MM.1S (cell line): ENCODE measurements at regions not wholly inside any gene's neighbourhood (a gene's known extent, or its start where the extent isn't known, plus 50 kb on each side); places are given as distances from the start of the nearest gene placed in this dataset.
"Not testable (repeated sequence)": the region's sequence is repeated elsewhere in the genome, so short reads cannot be mapped to it uniquely, and the experiment has no call there.

Experiments
- DNase-seq: peaks from one replicate; pipeline ENCODE4 v3.0.0-alpha.2; 2015
- H2AFZ ChIP-seq: fragments of 300-600 bp; sonication (generic); 2 replicates; pipeline ENCODE4 v1.6.0; 2016; ENCODE audit warnings: antibody characterized with exemption, low read length
- H3F3A ChIP-seq: fragments of 300-600 bp; sonication (generic); 2 replicates; pipeline ENCODE4 v1.6.1; 2016; ENCODE audit warnings: mild to moderate bottlenecking, antibody characterized with exemption, low read length, moderate library complexity, mixed read lengths; ENCODE audit not compliant: insufficient read depth
- H3K27ac ChIP-seq: fragments of 300-600 bp; sonication (generic); 2 replicates; pipeline ENCODE4 v1.5.1; 2016; ENCODE audit warnings: mild to moderate bottlenecking, low read length
- H3K27me3 ChIP-seq: fragments of 300-600 bp; sonication (generic); replicated peaks from 2 replicates; pipeline ENCODE4 v1.6.0; 2016; ENCODE audit warnings: low read length; ENCODE audit not compliant: insufficient read depth
- H3K36me3 ChIP-seq: fragments of 300-600 bp; sonication (generic); replicated peaks from 2 replicates; pipeline ENCODE4 v1.6.1; 2016; ENCODE audit warnings: mild to moderate bottlenecking, low read length, mixed read lengths; ENCODE audit not compliant: insufficient read depth
- H3K4me1 ChIP-seq: fragments of 300-600 bp; sonication (generic); 2 replicates; pipeline ENCODE4 v1.6.1; 2016; ENCODE audit warnings: low read length, mixed read lengths
- H3K4me2 ChIP-seq: fragments of 300-600 bp; sonication (generic); 2 replicates; pipeline ENCODE4 v1.6.0; 2016; ENCODE audit warnings: low read depth, low read length
- H3K4me3 ChIP-seq: fragments of 300-600 bp; sonication (generic); 2 replicates; pipeline ENCODE4 v1.5.1; 2016; ENCODE audit warnings: low read length, mixed read lengths
- H3K79me2 ChIP-seq: fragments of 300-600 bp; sonication (generic); 2 replicates; pipeline ENCODE4 v1.6.1; 2016; ENCODE audit warnings: mixed run types, low read length, mixed read lengths
- H3K9ac ChIP-seq: fragments of 300-600 bp; sonication (generic); 2 replicates; pipeline ENCODE4 v1.6.1; 2016; ENCODE audit warnings: low read length, mixed read lengths
- H3K9me2 ChIP-seq: fragments of 300-600 bp; sonication (generic); replicated peaks from 2 replicates; pipeline ENCODE4 v1.6.1; 2016; ENCODE audit warnings: mild to moderate bottlenecking, low read length, mixed read lengths; ENCODE audit not compliant: insufficient read depth
- H3K9me3 ChIP-seq: fragments of 300-600 bp; sonication (generic); replicated peaks from 2 replicates; pipeline ENCODE4 v1.6.1; 2016; ENCODE audit warnings: mild to moderate bottlenecking, low read length, mixed read lengths; ENCODE audit not compliant: insufficient read depth
- H4K20me1 ChIP-seq: fragments of 300-600 bp; sonication (generic); 2 replicates; pipeline ENCODE4 v1.6.1; 2016; ENCODE audit warnings: mild to moderate bottlenecking, low read length, moderate library complexity, mixed read lengths; ENCODE audit not compliant: insufficient read depth
- EZH2 ChIP-seq: fragments of 300-600 bp; sonication (generic); optimal IDR thresholded peaks from 2 replicates; pipeline ENCODE3; 2017; ENCODE audit warnings: low read depth, mild to moderate bottlenecking, antibody characterized with exemption, low read length, mixed read lengths
- EZH2phosphoT487 ChIP-seq: fragments of 300-600 bp; sonication (generic); IDR thresholded peaks from 2 replicates; pipeline ENCODE4 v1.6.1; 2018; ENCODE audit warnings: antibody characterized with exemption, low read length
- TF ChIP-seq, protein P1 (sequence below): fragments of 300-600 bp; sonication (generic); IDR thresholded peaks from 2 replicates; pipeline ENCODE4 v1.5.1; 2016; ENCODE audit warnings: antibody characterized with exemption, low read length, mixed read lengths

DNA sequence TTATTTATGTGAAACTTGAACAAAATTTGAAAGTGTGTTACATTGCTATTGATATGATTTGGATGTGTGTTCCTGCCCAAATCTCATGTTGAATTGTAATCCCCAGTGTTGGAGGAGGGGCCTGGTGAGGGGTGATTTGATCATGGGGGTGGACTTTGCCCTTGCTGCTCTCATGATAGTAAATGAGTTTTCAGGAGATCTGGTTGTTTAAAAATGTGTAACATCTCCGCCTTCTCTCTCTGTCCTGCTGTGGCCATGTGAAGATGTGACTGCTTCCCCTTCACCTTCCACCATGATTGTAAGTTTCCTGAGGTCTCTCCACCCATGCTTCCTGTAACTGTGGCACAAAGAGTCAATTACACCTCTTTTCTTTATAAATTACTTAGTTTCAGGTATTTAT is 1731.0 kb downstream of the SLITRK5 start:
- H4K20me1 ChIP-seq: no peaks in the 10 kb centered on the region
- no peak overlapping the region for H3K9ac ChIP-seq
- DNase-seq: no peak
- no peak overlapping the region for H3K27ac ChIP-seq
- H3K36me3 ChIP-seq: no peaks in the 10 kb centered on the region
- H3K4me1 ChIP-seq: no peaks in the 10 kb centered on the region
- H3K4me2 ChIP-seq: no peak overlapping the region
- no peaks in the 10 kb centered on the region for H3K9me2 ChIP-seq
- H3K79me2 ChIP-seq: no peaks in the 10 kb centered on the region
- no peaks in the 10 kb centered on the region for H3K9me3 ChIP-seq
- no peaks in the 10 kb centered on the region for H3F3A ChIP-seq
- no peak overlapping the region for H3K4me3 ChIP-seq
- TF ChIP-seq EZH2 (no peak), EZH2phosphoT487 (no peak)
- TF ChIP-seq, protein P1, sequence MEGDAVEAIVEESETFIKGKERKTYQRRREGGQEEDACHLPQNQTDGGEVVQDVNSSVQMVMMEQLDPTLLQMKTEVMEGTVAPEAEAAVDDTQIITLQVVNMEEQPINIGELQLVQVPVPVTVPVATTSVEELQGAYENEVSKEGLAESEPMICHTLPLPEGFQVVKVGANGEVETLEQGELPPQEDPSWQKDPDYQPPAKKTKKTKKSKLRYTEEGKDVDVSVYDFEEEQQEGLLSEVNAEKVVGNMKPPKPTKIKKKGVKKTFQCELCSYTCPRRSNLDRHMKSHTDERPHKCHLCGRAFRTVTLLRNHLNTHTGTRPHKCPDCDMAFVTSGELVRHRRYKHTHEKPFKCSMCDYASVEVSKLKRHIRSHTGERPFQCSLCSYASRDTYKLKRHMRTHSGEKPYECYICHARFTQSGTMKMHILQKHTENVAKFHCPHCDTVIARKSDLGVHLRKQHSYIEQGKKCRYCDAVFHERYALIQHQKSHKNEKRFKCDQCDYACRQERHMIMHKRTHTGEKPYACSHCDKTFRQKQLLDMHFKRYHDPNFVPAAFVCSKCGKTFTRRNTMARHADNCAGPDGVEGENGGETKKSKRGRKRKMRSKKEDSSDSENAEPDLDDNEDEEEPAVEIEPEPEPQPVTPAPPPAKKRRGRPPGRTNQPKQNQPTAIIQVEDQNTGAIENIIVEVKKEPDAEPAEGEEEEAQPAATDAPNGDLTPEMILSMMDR: no peak
- H3K27me3 ChIP-seq: no peaks in the 10 kb centered on the region
- H2AFZ ChIP-seq: no peak overlapping the region

DNA sequence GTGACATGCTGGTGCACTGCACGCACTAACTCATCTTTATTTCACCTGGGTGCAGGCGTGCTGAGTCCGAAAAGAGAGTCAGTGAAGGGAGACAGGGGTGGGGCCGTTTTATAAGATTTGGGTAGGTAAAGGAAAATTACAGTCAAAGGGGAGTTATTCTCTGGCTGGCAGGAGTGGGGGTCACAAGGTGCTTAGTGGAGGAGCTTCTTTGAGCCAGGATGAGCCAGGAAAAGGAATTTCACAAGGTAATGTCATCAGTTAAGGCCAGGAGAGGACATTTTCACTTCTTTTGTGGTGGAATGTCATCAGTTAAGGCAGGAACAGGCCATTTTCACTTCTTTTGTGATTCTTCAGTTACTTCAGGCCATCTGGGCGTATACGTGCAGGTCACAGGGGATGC is 1734.9 kb downstream of the SLITRK5 start:
- H3K4me1 ChIP-seq, DNase-seq, H3K79me2 ChIP-seq: not testable (repeated sequence)

DNA sequence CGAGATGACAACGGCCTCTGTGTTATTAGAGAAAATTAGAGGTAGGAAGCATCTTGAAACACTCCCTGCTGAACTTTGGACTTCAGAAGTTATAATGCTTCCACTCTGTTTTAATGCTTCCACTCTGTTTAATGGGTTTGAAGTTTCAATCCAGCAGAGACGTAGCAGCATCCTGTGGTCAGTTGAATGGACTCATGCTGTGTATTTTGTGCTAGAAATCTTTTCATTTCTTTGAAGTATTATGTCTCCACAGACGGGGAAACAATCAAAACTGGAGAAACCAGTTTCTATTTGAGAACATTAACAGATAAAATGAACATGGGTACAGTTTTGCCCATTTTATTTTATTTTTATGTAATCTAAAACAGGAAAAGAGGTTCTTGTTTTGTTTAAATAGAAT is 1736.2 kb downstream of the SLITRK5 start:
- Histone ChIP-seq H3K9me2 (no peaks in the 10 kb centered on the region), H3K79me2 (no peaks in the 10 kb centered on the region), H3K9me3 (no peaks in the 10 kb centered on the region), H4K20me1 (no peaks in the 10 kb centered on the region), H3K27me3 (no peaks in the 10 kb centered on the region), H3K4me1 (no peaks in the 10 kb centered on the region), H3F3A (no peaks in the 10 kb centered on the region), H3K36me3 (no peaks in the 10 kb centered on the region), H3K4me3 (no peak overlapping the region), H3K4me2 (no peak overlapping the region), H3K27ac (no peak overlapping the region), H3K9ac (no peak overlapping the region), H2AFZ (no peak overlapping the region)
- TF ChIP-seq, protein P1: no peak
- no peak for TF ChIP-seq EZH2
- no peak for TF ChIP-seq EZH2phosphoT487
- no peak for DNase-seq

More for the DNA sequence above, 1734.9 kb downstream of the SLITRK5 start:
- not testable (repeated sequence) for H4K20me1 ChIP-seq, H3K27me3 ChIP-seq, H3K9me3 ChIP-seq, H2AFZ ChIP-seq, H3F3A ChIP-seq, H3K27ac ChIP-seq, H3K9me2 ChIP-seq, H3K4me2 ChIP-seq, H3K4me3 ChIP-seq, H3K9ac ChIP-seq, H3K36me3 ChIP-seq

DNA sequence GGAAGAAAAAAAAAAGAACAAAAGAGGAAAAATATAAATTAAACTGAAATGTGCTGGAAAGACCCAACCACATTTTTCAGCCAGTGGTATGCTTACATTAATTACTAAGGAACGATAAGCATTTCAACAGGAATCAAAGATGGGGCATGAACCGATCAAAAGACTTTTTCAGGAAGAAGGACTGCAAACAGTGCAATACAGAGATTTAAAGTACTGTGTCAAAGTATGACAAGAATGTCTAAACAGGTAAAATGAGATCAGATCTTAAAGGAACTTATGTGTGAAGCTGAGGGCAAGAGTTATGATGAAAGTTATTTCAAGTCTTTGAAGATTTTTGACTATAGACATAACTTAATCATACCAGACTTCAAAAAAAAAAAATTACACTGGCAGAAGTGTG is 1761.8 kb downstream of the SLITRK5 start:
- H4K20me1 ChIP-seq: no peaks in the 10 kb centered on the region
- H3K9me2 ChIP-seq: no peaks in the 10 kb centered on the region
- H3K9ac ChIP-seq: no peak overlapping the region
- no peaks in the 10 kb centered on the region for H3F3A ChIP-seq
- DNase-seq: no peak
- no peaks in the 10 kb centered on the region for H3K36me3 ChIP-seq
- H3K27ac ChIP-seq: no peak overlapping the region
- no peaks in the 10 kb centered on the region for H3K4me1 ChIP-seq
- TF ChIP-seq EZH2 (no peak), EZH2phosphoT487 (no peak)
- TF ChIP-seq, protein P1: no peak
- H3K79me2 ChIP-seq: no peaks in the 10 kb centered on the region
- H3K4me3 ChIP-seq: no peak overlapping the region
- no peak overlapping the region for H3K4me2 ChIP-seq
- no peaks in the 10 kb centered on the region for H3K27me3 ChIP-seq
- H2AFZ ChIP-seq: no peak overlapping the region
- no peaks in the 10 kb centered on the region for H3K9me3 ChIP-seq

DNA sequence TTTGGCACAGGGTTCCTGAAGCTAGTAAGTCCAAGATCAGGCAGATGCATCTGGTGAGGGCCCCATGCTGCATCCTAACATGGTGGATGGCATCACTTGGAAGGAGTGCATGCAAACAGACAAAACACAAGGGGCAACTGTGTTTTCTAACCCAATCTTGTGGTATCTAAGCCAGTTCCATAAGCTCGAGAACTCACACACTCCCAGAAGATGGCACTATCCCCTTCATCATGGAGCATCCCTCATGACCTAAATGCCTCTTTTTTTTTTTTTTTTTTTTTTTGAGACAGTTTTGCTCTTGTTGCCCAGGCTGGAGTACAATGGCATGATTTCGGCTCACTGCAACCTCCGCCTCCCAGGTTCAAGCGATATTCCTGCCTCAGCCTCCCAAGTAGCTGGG is 1763.5 kb downstream of the SLITRK5 start:
- not testable (repeated sequence) for H3K9ac ChIP-seq, H3F3A ChIP-seq, DNase-seq, H3K27me3 ChIP-seq, H3K4me3 ChIP-seq, H3K4me2 ChIP-seq, H4K20me1 ChIP-seq, H3K9me3 ChIP-seq, H2AFZ ChIP-seq, H3K36me3 ChIP-seq, H3K9me2 ChIP-seq, H3K4me1 ChIP-seq, H3K79me2 ChIP-seq, H3K27ac ChIP-seq
